Ishikawa (cell line): ENCODE measurements at regions not wholly inside any gene's neighbourhood (a gene's known extent, or its start where the extent isn't known, plus 50 kb on each side); places are given as distances from the start of the nearest gene placed in this dataset.

Source experiments
- CEBPB ChIP-seq: IDR thresholded peaks from 2 replicates; pipeline ENCODE4 v1.6.1; 2012
- CREB1 ChIP-seq: IDR thresholded peaks from 2 replicates; pipeline ENCODE4 v1.6.1; 2012; ENCODE audit warnings: low read depth
- EGR1 ChIP-seq: IDR thresholded peaks from 2 replicates; pipeline ENCODE4 v1.6.1; 2012
- EP300 ChIP-seq: IDR thresholded peaks from 2 replicates; pipeline ENCODE4 v1.6.1; 2012; ENCODE audit warnings: borderline replicate concordance
- FOXM1 ChIP-seq: IDR thresholded peaks from 2 replicates; pipeline ENCODE4 v1.6.1; 2012; ENCODE audit warnings: low read depth, borderline replicate concordance
- MAX ChIP-seq: IDR thresholded peaks from 2 replicates; pipeline ENCODE4 v1.6.1; 2012
- NFIC ChIP-seq: IDR thresholded peaks from 2 replicates; pipeline ENCODE4 v1.6.1; 2012
- RAD21 ChIP-seq: IDR thresholded peaks from 2 replicates; pipeline ENCODE4 v1.6.1; 2012; ENCODE audit warnings: low read depth
- REST ChIP-seq: IDR thresholded peaks from 2 replicates; pipeline ENCODE4 v1.6.1; 2012; ENCODE audit warnings: low read depth, mild to moderate bottlenecking
- TAF1 ChIP-seq: IDR thresholded peaks from 2 replicates; pipeline ENCODE4 v1.6.1; 2012; ENCODE audit warnings: low read depth, mild to moderate bottlenecking
- TCF12 ChIP-seq: IDR thresholded peaks from 2 replicates; pipeline ENCODE4 v1.6.1; 2012; ENCODE audit warnings: low read depth
- TEAD4 ChIP-seq: IDR thresholded peaks from 2 replicates; pipeline ENCODE4 v1.6.1; 2012
- USF1 ChIP-seq: IDR thresholded peaks from 2 replicates; pipeline ENCODE4 v1.6.1; 2012
- YY1 ChIP-seq: IDR thresholded peaks from 2 replicates; pipeline ENCODE4 v1.6.1; 2012; ENCODE audit warnings: low read depth
- ZBTB7A ChIP-seq: IDR thresholded peaks from 2 replicates; pipeline ENCODE4 v1.6.1; 2012; ENCODE audit warnings: low read depth

GRCh38 chr2:9738535-9739496 lies 104.5 kb upstream of the TAF1B start:
- TF ChIP-seq MAX = no peak

- TF ChIP-seq EP300 = no peak
- no peak for TF ChIP-seq MAX
- no peak for TF ChIP-seq NFIC
These were observed 103.7 kb upstream of the TAF1B start for GRCh38 chr2:9739531-9739964.

- TF ChIP-seq TEAD4 (no peak), NFIC (peak; percentile 53; the same call in 1 of the 2 replicates)
These were observed 102.7 kb upstream of the TAF1B start for GRCh38 chr2:9740382-9741073.

- TF ChIP-seq YY1 (no peak), ZBTB7A (no peak), USF1 (no peak), NFIC (no peak), EP300 (no peak), TEAD4 (no peak), TCF12 (no peak), REST (no peak), FOXM1 (no peak), CEBPB (no peak), RAD21 (no peak), TAF1 (no peak), CREB1 (no peak), EGR1 (no peak), MAX (no peak)
These were observed 102.2 kb upstream of the TAF1B start for GRCh38 chr2:9741110-9741509.

GRCh38 chr2:9742601-9743000 lies 100.7 kb upstream of the TAF1B start:
- no peak for TF ChIP-seq USF1
- no peak for TF ChIP-seq EP300
- no peak for TF ChIP-seq MAX
- TF ChIP-seq ZBTB7A = no peak
- TF ChIP-seq TEAD4 = no peak
- TF ChIP-seq YY1 = no peak
- TF ChIP-seq REST = no peak
- TF ChIP-seq TCF12 = no peak
- TF ChIP-seq RAD21 = no peak
- no peak for TF ChIP-seq CEBPB
- no peak for TF ChIP-seq FOXM1
- no peak for TF ChIP-seq CREB1
- TF ChIP-seq TAF1 = no peak
- no peak for TF ChIP-seq EGR1
- TF ChIP-seq NFIC = no peak
